Stimulated activated naive CD8-positive, alpha-beta T cell treated with anti-CD3 and anti-CD28 coated beads, Interleukin-15, Interleukin-2, amounts not matched to agents 100 ng/mL and 50 ng/mL, for 24 hours (primary cell): ENCODE measurements at regions not wholly inside any gene's neighbourhood (a gene's known extent, or its start where the extent isn't known, plus 50 kb on each side); places are given as distances from the start of the nearest gene placed in this dataset.

Experiments used
- H3K27ac Mint-ChIP-seq: one replicate; pipeline ENCODE4 v1.8.0; 2021; ENCODE audit warnings: mild to moderate bottlenecking, mixed read lengths
- H3K27me3 Mint-ChIP-seq: one replicate; pipeline ENCODE4 v1.8.0; 2021; ENCODE audit warnings: mixed read lengths
- H3K36me3 Mint-ChIP-seq: one replicate; pipeline ENCODE4 v1.8.0; 2021; ENCODE audit warnings: low read depth, mixed read lengths
- H3K4me1 Mint-ChIP-seq: one replicate; pipeline ENCODE4 v1.8.0; 2021; ENCODE audit warnings: low read depth, mixed read lengths
- H3K4me3 Mint-ChIP-seq: one replicate; pipeline ENCODE4 v1.8.0; 2021; ENCODE audit warnings: mild to moderate bottlenecking, mixed read lengths
- H3K9me3 Mint-ChIP-seq: one replicate; pipeline ENCODE4 v1.8.0; 2021; ENCODE audit warnings: mixed read lengths

- Mint-ChIP-seq H3K27ac (no peak overlapping the region), H3K4me1 (no peaks in the 10 kb centered on the region)
Measured at GRCh38 chr22:48494968-48495750, 1332.5 kb downstream of the BRD1 start.

GRCh38 chr22:48494256-48494967 lies 1333.3 kb downstream of the BRD1 start:
- Mint-ChIP-seq H3K9me3 (no peaks in the 10 kb centered on the region), H3K4me3 (no peak overlapping the region), H3K27me3 (peaks cover 33% of the 10 kb centered on the region), H3K27ac (no peak overlapping the region), H3K4me1 (no peaks in the 10 kb centered on the region), H3K36me3 (no peaks in the 10 kb centered on the region)

More at GRCh38 chr22:48494968-48495750, 1332.5 kb downstream of the BRD1 start:
- H3K36me3 Mint-ChIP-seq = no peaks in the 10 kb centered on the region
- H3K27me3 Mint-ChIP-seq = peaks cover 33% of the 10 kb centered on the region
- H3K4me3 Mint-ChIP-seq = no peak overlapping the region
- no peaks in the 10 kb centered on the region for H3K9me3 Mint-ChIP-seq

- no peaks in the 10 kb centered on the region for H3K9me3 Mint-ChIP-seq
- peaks cover 34% of the 10 kb centered on the region for H3K27me3 Mint-ChIP-seq
- H3K4me3 Mint-ChIP-seq = no peak overlapping the region
- no peaks in the 10 kb centered on the region for H3K4me1 Mint-ChIP-seq
- no peak overlapping the region for H3K27ac Mint-ChIP-seq
- H3K36me3 Mint-ChIP-seq = no peaks in the 10 kb centered on the region
Measured at GRCh38 chr22:48493733-48494132, 1333.9 kb downstream of the BRD1 start.

- Mint-ChIP-seq H3K4me1 (no peaks in the 10 kb centered on the region), H3K4me3 (no peak overlapping the region), H3K27ac (no peak overlapping the region), H3K9me3 (no peaks in the 10 kb centered on the region), H3K36me3 (no peaks in the 10 kb centered on the region), H3K27me3 (peaks cover 45% of the 10 kb centered on the region)
Measured at GRCh38 chr22:48492366-48493320, 1335.0 kb downstream of the BRD1 start.

GRCh38 chr22:48491451-48491941 lies 1336.2 kb downstream of the BRD1 start:
- Mint-ChIP-seq H3K27ac (no peak overlapping the region), H3K9me3 (no peaks in the 10 kb centered on the region), H3K4me1 (no peaks in the 10 kb centered on the region), H3K36me3 (no peaks in the 10 kb centered on the region), H3K4me3 (no peak overlapping the region), H3K27me3 (peaks cover 56% of the 10 kb centered on the region)

GRCh38 chr22:48490500-48491411 lies 1336.9 kb downstream of the BRD1 start:
- Mint-ChIP-seq H3K27ac (no peak overlapping the region), H3K4me1 (no peaks in the 10 kb centered on the region), H3K36me3 (no peaks in the 10 kb centered on the region), H3K4me3 (no peak overlapping the region), H3K27me3 (peaks cover 60% of the 10 kb centered on the region), H3K9me3 (no peaks in the 10 kb centered on the region)

- no peak overlapping the region for H3K27ac Mint-ChIP-seq
- no peaks in the 10 kb centered on the region for H3K9me3 Mint-ChIP-seq
- H3K36me3 Mint-ChIP-seq = no peaks in the 10 kb centered on the region
- H3K4me1 Mint-ChIP-seq = no peaks in the 10 kb centered on the region
- peaks cover 60% of the 10 kb centered on the region for H3K27me3 Mint-ChIP-seq
- no peak overlapping the region for H3K4me3 Mint-ChIP-seq
Measured at GRCh38 chr22:48489551-48490499, 1337.8 kb downstream of the BRD1 start.

- no peaks in the 10 kb centered on the region for H3K36me3 Mint-ChIP-seq
- H3K4me3 Mint-ChIP-seq = no peak overlapping the region
- no peak overlapping the region for H3K27ac Mint-ChIP-seq
- peaks cover 56% of the 10 kb centered on the region for H3K27me3 Mint-ChIP-seq
- H3K9me3 Mint-ChIP-seq = no peaks in the 10 kb centered on the region
- no peaks in the 10 kb centered on the region for H3K4me1 Mint-ChIP-seq
Measured at GRCh38 chr22:48488611-48489511, 1338.8 kb downstream of the BRD1 start.

GRCh38 chr22:48488149-48488551 lies 1339.5 kb downstream of the BRD1 start:
- Mint-ChIP-seq H3K27me3 (peaks cover 51% of the 10 kb centered on the region), H3K27ac (no peak overlapping the region), H3K9me3 (no peaks in the 10 kb centered on the region), H3K4me3 (no peak overlapping the region), H3K4me1 (no peaks in the 10 kb centered on the region), H3K36me3 (no peaks in the 10 kb centered on the region)

GRCh38 chr22:48486558-48486957 lies 1341.1 kb downstream of the BRD1 start:
- Mint-ChIP-seq H3K27ac (no peak overlapping the region), H3K4me3 (no peak overlapping the region), H3K9me3 (no peaks in the 10 kb centered on the region), H3K36me3 (no peaks in the 10 kb centered on the region), H3K4me1 (no peaks in the 10 kb centered on the region), H3K27me3 (peaks cover 35% of the 10 kb centered on the region)

- Mint-ChIP-seq H3K36me3 (no peaks in the 10 kb centered on the region), H3K4me3 (no peak overlapping the region), H3K27ac (no peak overlapping the region), H3K4me1 (no peaks in the 10 kb centered on the region), H3K27me3 (peaks cover 32% of the 10 kb centered on the region), H3K9me3 (no peaks in the 10 kb centered on the region)
Measured at GRCh38 chr22:48486134-48486532, 1341.5 kb downstream of the BRD1 start.
